GM19463 (cell line): ENCODE measurements at regions not wholly inside any gene's neighbourhood (a gene's known extent, or its start where the extent isn't known, plus 50 kb on each side); places are given as distances from the start of the nearest gene placed in this dataset.
"Not testable (repeated sequence)": the region's sequence is repeated elsewhere in the genome, so short reads cannot be mapped to it uniquely, and the experiment has no call there.

ENCODE experiments used
- ATAC-seq: cut with Tn5 transposase; IDR thresholded peaks from one replicate; pipeline ENCODE4 v1.9.1; 2021; ENCODE audit warnings: mild to moderate bottlenecking, moderate library complexity; ENCODE audit not compliant: unreplicated experiment

GRCh38 chr10:5268743-5269142 is 72.1 kb downstream of the AKR1C4 start:
- ATAC-seq: no peak

- no peak for ATAC-seq
Measured at GRCh38 chr10:5269791-5270190, 73.2 kb downstream of the AKR1C4 start.

- no peak for ATAC-seq
Measured at GRCh38 chr10:5271526-5271925, 74.9 kb downstream of the AKR1C4 start.

- no peak for ATAC-seq
Measured at GRCh38 chr10:5272065-5272803, 75.6 kb downstream of the AKR1C4 start.

- no peak for ATAC-seq
Measured at GRCh38 chr10:5274795-5275194, 78.2 kb downstream of the AKR1C4 start.

- ATAC-seq: no peak
Measured at GRCh38 chr10:5281356-5281755, 83.4 kb upstream of the UCN3 start.

GRCh38 chr10:5282137-5282536 is 82.6 kb upstream of the UCN3 start:
- no peak for ATAC-seq

- ATAC-seq: peak; percentile 78
Measured at GRCh38 chr10:5283305-5284158, 81.2 kb upstream of the UCN3 start.

- ATAC-seq: peak; percentile 64
Measured at GRCh38 chr10:5284311-5285057, 80.3 kb upstream of the UCN3 start.

GRCh38 chr10:5285186-5285585 is 79.6 kb upstream of the UCN3 start:
- ATAC-seq: no peak

GRCh38 chr10:5288359-5288758 is 76.4 kb upstream of the UCN3 start:
- ATAC-seq: no peak

GRCh38 chr10:5289228-5289627 is 75.5 kb upstream of the UCN3 start:
- ATAC-seq: not testable (repeated sequence)

- peak; percentile 54 for ATAC-seq
Measured at GRCh38 chr10:5291501-5292195, 73.1 kb upstream of the UCN3 start.

GRCh38 chr10:5292196-5292735 is 72.5 kb upstream of the UCN3 start:
- ATAC-seq: no peak

GRCh38 chr10:5292970-5293369 is 71.8 kb upstream of the UCN3 start:
- not testable (repeated sequence) for ATAC-seq

- ATAC-seq: no peak
Measured at GRCh38 chr10:5293691-5294550, 70.8 kb upstream of the UCN3 start.

GRCh38 chr10:5297466-5297865 is 67.3 kb upstream of the UCN3 start:
- ATAC-seq: no peak

GRCh38 chr10:5297996-5298395 is 66.8 kb upstream of the UCN3 start:
- ATAC-seq: no peak

GRCh38 chr10:5299950-5300349 is 64.8 kb upstream of the UCN3 start:
- ATAC-seq: no peak

GRCh38 chr10:5303504-5303903 is 61.3 kb upstream of the UCN3 start:
- no peak for ATAC-seq
